MM.1S (cell line): ENCODE measurements at regions not wholly inside any gene's neighbourhood (a gene's known extent, or its start where the extent isn't known, plus 50 kb on each side); places are given as distances from the start of the nearest gene placed in this dataset.

Experiments
- DNase-seq: peaks from one replicate; pipeline ENCODE4 v3.0.0-alpha.2; 2015
- H2AFZ ChIP-seq: fragments of 300-600 bp; sonication (generic); 2 replicates; pipeline ENCODE4 v1.6.0; 2016; ENCODE audit warnings: antibody characterized with exemption, low read length
- H3F3A ChIP-seq: fragments of 300-600 bp; sonication (generic); 2 replicates; pipeline ENCODE4 v1.6.1; 2016; ENCODE audit warnings: mild to moderate bottlenecking, antibody characterized with exemption, low read length, moderate library complexity, mixed read lengths; ENCODE audit not compliant: insufficient read depth
- H3K27ac ChIP-seq: fragments of 300-600 bp; sonication (generic); 2 replicates; pipeline ENCODE4 v1.5.1; 2016; ENCODE audit warnings: mild to moderate bottlenecking, low read length
- H3K27me3 ChIP-seq: fragments of 300-600 bp; sonication (generic); replicated peaks from 2 replicates; pipeline ENCODE4 v1.6.0; 2016; ENCODE audit warnings: low read length; ENCODE audit not compliant: insufficient read depth
- H3K36me3 ChIP-seq: fragments of 300-600 bp; sonication (generic); replicated peaks from 2 replicates; pipeline ENCODE4 v1.6.1; 2016; ENCODE audit warnings: mild to moderate bottlenecking, low read length, mixed read lengths; ENCODE audit not compliant: insufficient read depth
- H3K4me1 ChIP-seq: fragments of 300-600 bp; sonication (generic); 2 replicates; pipeline ENCODE4 v1.6.1; 2016; ENCODE audit warnings: low read length, mixed read lengths
- H3K4me2 ChIP-seq: fragments of 300-600 bp; sonication (generic); 2 replicates; pipeline ENCODE4 v1.6.0; 2016; ENCODE audit warnings: low read depth, low read length
- H3K4me3 ChIP-seq: fragments of 300-600 bp; sonication (generic); 2 replicates; pipeline ENCODE4 v1.5.1; 2016; ENCODE audit warnings: low read length, mixed read lengths
- H3K79me2 ChIP-seq: fragments of 300-600 bp; sonication (generic); 2 replicates; pipeline ENCODE4 v1.6.1; 2016; ENCODE audit warnings: mixed run types, low read length, mixed read lengths
- H3K9ac ChIP-seq: fragments of 300-600 bp; sonication (generic); 2 replicates; pipeline ENCODE4 v1.6.1; 2016; ENCODE audit warnings: low read length, mixed read lengths
- H3K9me2 ChIP-seq: fragments of 300-600 bp; sonication (generic); replicated peaks from 2 replicates; pipeline ENCODE4 v1.6.1; 2016; ENCODE audit warnings: mild to moderate bottlenecking, low read length, mixed read lengths; ENCODE audit not compliant: insufficient read depth
- H3K9me3 ChIP-seq: fragments of 300-600 bp; sonication (generic); replicated peaks from 2 replicates; pipeline ENCODE4 v1.6.1; 2016; ENCODE audit warnings: mild to moderate bottlenecking, low read length, mixed read lengths; ENCODE audit not compliant: insufficient read depth
- H4K20me1 ChIP-seq: fragments of 300-600 bp; sonication (generic); 2 replicates; pipeline ENCODE4 v1.6.1; 2016; ENCODE audit warnings: mild to moderate bottlenecking, low read length, moderate library complexity, mixed read lengths; ENCODE audit not compliant: insufficient read depth
- CTCF ChIP-seq: fragments of 300-600 bp; sonication (generic); IDR thresholded peaks from 2 replicates; pipeline ENCODE4 v1.5.1; 2016; ENCODE audit warnings: antibody characterized with exemption, low read length, mixed read lengths
- EZH2 ChIP-seq: fragments of 300-600 bp; sonication (generic); optimal IDR thresholded peaks from 2 replicates; pipeline ENCODE3; 2017; ENCODE audit warnings: low read depth, mild to moderate bottlenecking, antibody characterized with exemption, low read length, mixed read lengths
- EZH2phosphoT487 ChIP-seq: fragments of 300-600 bp; sonication (generic); IDR thresholded peaks from 2 replicates; pipeline ENCODE4 v1.6.1; 2018; ENCODE audit warnings: antibody characterized with exemption, low read length

GRCh38 chr9:131804826-131805225 is 65.0 kb upstream of the RAPGEF1 start:
- Histone ChIP-seq H3K9me2 (no peaks in the 10 kb centered on the region), H3F3A (no peaks in the 10 kb centered on the region), H3K27ac (no peak overlapping the region), H4K20me1 (no peaks in the 10 kb centered on the region), H3K4me2 (no peak overlapping the region), H3K4me1 (no peaks in the 10 kb centered on the region), H3K9me3 (no peaks in the 10 kb centered on the region), H3K36me3 (no peaks in the 10 kb centered on the region), H2AFZ (no peak overlapping the region), H3K27me3 (peaks cover 77% of the 10 kb centered on the region), H3K9ac (no peak overlapping the region), H3K79me2 (no peaks in the 10 kb centered on the region), H3K4me3 (no peak overlapping the region)
- TF ChIP-seq EZH2 (no peak), CTCF (no peak), EZH2phosphoT487 (no peak)
- no peak for DNase-seq

- H3K4me1 ChIP-seq: no peaks in the 10 kb centered on the region
- H3K9ac ChIP-seq: no peak overlapping the region
- H3K4me2 ChIP-seq: no peak overlapping the region
- TF ChIP-seq EZH2: no peak
- no peak for TF ChIP-seq CTCF
- no peak for TF ChIP-seq EZH2phosphoT487
- H2AFZ ChIP-seq: no peak overlapping the region
- no peak overlapping the region for H3K4me3 ChIP-seq
- no peaks in the 10 kb centered on the region for H3K9me2 ChIP-seq
- no peaks in the 10 kb centered on the region for H3K79me2 ChIP-seq
- H3K36me3 ChIP-seq: no peaks in the 10 kb centered on the region
- H3K27me3 ChIP-seq: peaks cover 67% of the 10 kb centered on the region
- no peaks in the 10 kb centered on the region for H4K20me1 ChIP-seq
- no peaks in the 10 kb centered on the region for H3K9me3 ChIP-seq
- H3F3A ChIP-seq: no peaks in the 10 kb centered on the region
- no peak overlapping the region for H3K27ac ChIP-seq
- DNase-seq: no peak
These were observed 64.0 kb upstream of the RAPGEF1 start for GRCh38 chr9:131803758-131804411.

GRCh38 chr9:131801810-131802209 is 61.9 kb upstream of the RAPGEF1 start:
- H2AFZ ChIP-seq: no peak overlapping the region
- H3F3A ChIP-seq: no peaks in the 10 kb centered on the region
- H4K20me1 ChIP-seq: no peaks in the 10 kb centered on the region
- H3K79me2 ChIP-seq: no peaks in the 10 kb centered on the region
- no peaks in the 10 kb centered on the region for H3K36me3 ChIP-seq
- no peak overlapping the region for H3K27ac ChIP-seq
- no peak overlapping the region for H3K9ac ChIP-seq
- no peaks in the 10 kb centered on the region for H3K4me1 ChIP-seq
- H3K4me2 ChIP-seq: no peak overlapping the region
- H3K27me3 ChIP-seq: peaks cover 66% of the 10 kb centered on the region
- DNase-seq: no peak
- TF ChIP-seq EZH2 (no peak), CTCF (no peak), EZH2phosphoT487 (no peak)
- no peak overlapping the region for H3K4me3 ChIP-seq
- no peaks in the 10 kb centered on the region for H3K9me3 ChIP-seq
- H3K9me2 ChIP-seq: no peaks in the 10 kb centered on the region
